RWPE1 (cell line): ENCODE measurements at regions not wholly inside any gene's neighbourhood (a gene's known extent, or its start where the extent isn't known, plus 50 kb on each side); places are given as distances from the start of the nearest gene placed in this dataset.

ENCODE experiments used
- CTCF ChIA-PET: fragments of 350-600 bp; sonication (Branson Sonifier 250); formaldehyde crosslinking; extraction: SDS; loops from one replicate; lab custom pipeline; 2021; lab: Yijun Ruan, JAX
- POLR2A ChIA-PET: fragments of 400-600 bp; formaldehyde crosslinking; extraction: SDS; loops from one replicate; lab custom pipeline; 2020; ENCODE audit warnings: antibody characterized with exemption; ENCODE audit not compliant: low non-redundant PET; lab: Yijun Ruan, JAX
- DNase-seq: peaks from one replicate; pipeline ENCODE4 v3.0.0; 2012; ENCODE audit warnings: low spot score
- H3K27ac ChIP-seq: fragments of 450-650 bp; 2 replicates; pipeline ENCODE4 v1.5.1; 2017
- TF ChIP-seq, protein P1 (sequence below): fragments of 450-650 bp; conservative IDR thresholded peaks from 2 replicates; pipeline ENCODE4 v1.5.1; 2017; ENCODE audit warnings: low read depth, mild to moderate bottlenecking

DNA sequence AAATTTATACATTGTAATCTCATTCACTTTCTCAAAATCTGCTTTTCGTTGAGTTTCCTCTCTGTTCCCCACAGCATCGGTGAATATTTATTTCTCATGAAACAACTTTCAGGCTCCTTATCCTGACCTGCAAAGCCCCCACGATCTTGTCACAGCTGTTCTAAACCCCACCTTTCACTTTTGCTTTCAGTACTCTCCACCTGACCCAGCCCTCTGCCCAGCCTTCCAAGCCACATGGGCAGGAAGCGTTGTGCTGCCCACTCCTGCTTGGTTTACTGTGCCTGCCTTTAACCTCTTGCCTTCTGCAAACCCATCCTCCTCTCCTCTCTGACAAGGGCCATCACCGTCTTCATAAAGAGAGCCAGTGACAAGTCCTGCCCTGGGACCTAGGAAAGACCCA lies 262.5 kb downstream of the GALR1 start:
- TF ChIP-seq, protein P1, sequence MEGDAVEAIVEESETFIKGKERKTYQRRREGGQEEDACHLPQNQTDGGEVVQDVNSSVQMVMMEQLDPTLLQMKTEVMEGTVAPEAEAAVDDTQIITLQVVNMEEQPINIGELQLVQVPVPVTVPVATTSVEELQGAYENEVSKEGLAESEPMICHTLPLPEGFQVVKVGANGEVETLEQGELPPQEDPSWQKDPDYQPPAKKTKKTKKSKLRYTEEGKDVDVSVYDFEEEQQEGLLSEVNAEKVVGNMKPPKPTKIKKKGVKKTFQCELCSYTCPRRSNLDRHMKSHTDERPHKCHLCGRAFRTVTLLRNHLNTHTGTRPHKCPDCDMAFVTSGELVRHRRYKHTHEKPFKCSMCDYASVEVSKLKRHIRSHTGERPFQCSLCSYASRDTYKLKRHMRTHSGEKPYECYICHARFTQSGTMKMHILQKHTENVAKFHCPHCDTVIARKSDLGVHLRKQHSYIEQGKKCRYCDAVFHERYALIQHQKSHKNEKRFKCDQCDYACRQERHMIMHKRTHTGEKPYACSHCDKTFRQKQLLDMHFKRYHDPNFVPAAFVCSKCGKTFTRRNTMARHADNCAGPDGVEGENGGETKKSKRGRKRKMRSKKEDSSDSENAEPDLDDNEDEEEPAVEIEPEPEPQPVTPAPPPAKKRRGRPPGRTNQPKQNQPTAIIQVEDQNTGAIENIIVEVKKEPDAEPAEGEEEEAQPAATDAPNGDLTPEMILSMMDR = no peak

DNA sequence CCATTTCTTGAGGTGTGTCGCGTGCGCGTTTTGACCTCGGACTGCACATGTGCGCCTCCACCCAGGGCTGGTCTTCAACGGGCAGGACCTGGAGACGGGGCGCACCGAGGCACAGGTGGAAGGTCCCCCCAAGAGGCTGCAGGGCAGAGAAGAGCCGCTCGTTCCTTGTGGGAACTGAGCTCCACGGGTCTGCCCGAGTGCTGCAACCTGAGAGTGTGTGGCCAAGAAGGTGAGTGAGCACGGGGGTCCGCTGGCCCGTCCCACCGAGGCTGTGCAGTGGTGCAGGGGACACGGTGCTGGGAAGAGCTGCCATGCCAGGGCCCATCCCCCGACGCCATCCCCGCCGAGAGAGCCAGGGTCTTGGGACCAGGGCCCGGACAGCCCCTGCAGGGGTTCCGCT lies 268.3 kb downstream of the GALR1 start:
- TF ChIP-seq, protein P1 = no peak
- no peak for DNase-seq
- no peak overlapping the region for H3K27ac ChIP-seq
- ChIA-PET POLR2A (no interaction called here), CTCF (no interaction called here)

More for the DNA sequence above, 262.5 kb downstream of the GALR1 start:
- CTCF ChIA-PET = no interaction called here
- DNase-seq = no peak
- POLR2A ChIA-PET = no interaction called here
- H3K27ac ChIP-seq = no peak overlapping the region

DNA sequence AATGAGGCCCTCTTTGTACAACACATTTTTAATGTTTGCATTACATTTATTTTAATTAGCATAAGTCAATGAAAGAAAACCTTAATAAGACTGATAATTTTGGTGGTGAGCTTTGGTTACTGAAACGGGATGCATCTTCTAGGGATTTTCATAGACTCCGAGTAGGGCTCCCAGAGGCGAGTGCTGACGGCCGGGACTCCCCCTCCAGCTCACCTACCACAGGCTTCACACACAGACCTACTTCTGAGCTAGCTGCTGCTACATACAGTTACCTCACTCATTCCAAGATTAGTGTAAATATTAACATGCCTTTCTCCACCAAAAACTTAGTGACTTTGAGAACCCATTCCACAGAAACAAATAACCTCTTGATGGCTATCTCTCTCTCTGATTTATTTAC lies 271.1 kb downstream of the GALR1 start:
- POLR2A ChIA-PET = no interaction called here
- CTCF ChIA-PET = no interaction called here
- TF ChIP-seq, protein P1 = no peak
- H3K27ac ChIP-seq = no peak overlapping the region
- no peak for DNase-seq

DNA sequence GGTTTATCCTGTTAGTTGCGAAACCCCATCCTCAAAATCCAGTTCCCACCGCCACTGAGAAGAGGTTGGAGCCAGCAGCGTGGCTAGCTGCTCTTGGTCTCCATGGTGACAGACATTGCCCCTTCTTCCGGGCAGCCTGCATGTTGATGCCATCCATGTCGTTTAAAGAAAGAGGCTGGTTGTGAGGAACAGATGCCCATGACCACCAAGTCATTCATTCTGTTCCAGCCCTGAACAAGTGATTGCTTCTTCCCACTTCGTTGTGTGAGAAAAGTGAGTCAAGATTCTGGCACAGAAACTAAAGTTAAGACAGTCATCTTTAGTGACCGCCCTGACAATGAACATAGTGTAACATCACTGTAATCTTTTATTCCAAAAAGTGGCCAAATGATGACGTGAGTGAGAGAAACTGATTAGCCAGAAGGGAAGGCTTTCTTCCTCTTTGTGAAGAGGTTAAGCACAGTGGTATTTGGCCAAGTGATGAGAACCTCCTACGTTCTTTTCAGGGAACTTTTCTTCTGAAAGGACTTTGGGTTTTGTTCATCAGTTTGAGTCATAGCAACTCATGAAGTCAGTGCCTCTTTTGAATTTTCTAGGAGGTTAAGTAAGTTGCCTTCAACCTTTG lies 272.5 kb downstream of the GALR1 start:
- H3K27ac ChIP-seq = no peak overlapping the region
- TF ChIP-seq, protein P1 = no peak
- POLR2A ChIA-PET = no interaction called here
- CTCF ChIA-PET = no interaction called here
- no peak for DNase-seq

DNA sequence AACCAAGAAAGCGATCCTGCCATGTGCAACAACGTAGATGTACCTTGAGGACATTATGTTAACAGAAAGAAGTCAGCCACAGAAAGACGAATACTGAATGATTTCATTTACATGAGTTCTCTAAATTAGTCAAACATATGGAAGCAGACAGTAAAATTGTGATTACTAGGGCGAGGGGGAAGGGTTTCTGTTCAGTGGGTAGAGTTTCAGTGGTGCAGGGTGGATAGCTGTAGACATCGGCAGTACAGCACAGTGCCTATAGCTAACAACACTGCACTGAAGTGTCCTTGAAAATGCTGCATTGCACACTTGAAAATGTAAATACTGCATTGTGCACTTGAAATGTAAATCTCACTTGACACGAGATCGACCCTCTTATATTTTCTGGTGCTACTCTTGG lies 275.3 kb downstream of the GALR1 start:
- no peak overlapping the region for H3K27ac ChIP-seq
- no peak for DNase-seq
- TF ChIP-seq, protein P1 = no peak
- CTCF ChIA-PET = no interaction called here
- POLR2A ChIA-PET = no interaction called here

DNA sequence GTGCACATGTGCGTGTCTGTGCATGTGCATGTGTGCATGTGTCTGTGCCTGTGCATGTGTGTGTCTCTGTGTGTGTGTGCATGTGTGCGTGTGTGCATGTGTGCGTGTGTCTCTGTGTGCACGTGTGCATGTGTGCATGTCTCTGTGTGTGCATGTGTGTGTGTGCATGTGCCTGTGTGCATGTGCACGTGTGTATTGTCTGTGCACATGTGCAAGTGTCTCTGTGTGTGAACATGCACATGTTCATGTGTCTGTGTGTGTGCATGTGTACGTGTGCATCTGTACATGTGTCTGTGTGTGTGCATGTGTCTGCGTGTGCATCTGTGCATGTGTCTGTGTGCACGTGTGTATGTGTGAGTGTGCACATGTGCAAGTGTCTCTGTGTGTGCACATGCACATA lies 277.3 kb downstream of the GALR1 start:
- no peak overlapping the region for H3K27ac ChIP-seq
- TF ChIP-seq, protein P1 = no peak
- DNase-seq = no peak
- POLR2A ChIA-PET = no interaction called here
- CTCF ChIA-PET = no interaction called here
